Lower leg skin (tissue), 4 donors: ENCODE measurements at regions not wholly inside any gene's neighbourhood (a gene's known extent, or its start where the extent isn't known, plus 50 kb on each side); places are given as distances from the start of the nearest gene placed in this dataset.

Experiments
- DNase-seq, 2 donors: peaks; one replicate each; pipeline ENCODE4 v3.0.0-alpha.2; 2019; ENCODE audit warnings: low spot score in 2 of 2
- H3K4me3 ChIP-seq: fragments of 200-600 bp; sonication (generic); 2 replicates; pipeline ENCODE4 v1.5.1; 2017; ENCODE audit warnings: mild to moderate bottlenecking, low read depth; ENCODE audit not compliant: poor library complexity, severe bottlenecking
- CTCF ChIP-seq, 3 donors: fragments of 450-650 bp; IDR thresholded peaks; one replicate each; pipeline ENCODE4 v1.5.1; 2016; ENCODE audit warnings: antibody characterized with exemption in 3 of 3, mild to moderate bottlenecking in 3 of 3, moderate library complexity in 2 of 3
- POLR2A ChIP-seq, 2 donors: fragments of 450-650 bp; IDR thresholded peaks; one replicate each; pipeline ENCODE4 v1.6.1; 2016 to 2017; ENCODE audit warnings: antibody characterized with exemption in 2 of 2, mild to moderate bottlenecking in 1 of 2, moderate library complexity in 1 of 2
- whole genome bisulfite sequencing, 2 donors: methylation state at CpG; one replicate each; pipeline ENCODE4 v1.1.5; 2018; 5-methylcytosine and 5-hydroxymethylcytosine counted together
- intact Hi-C: fragments of 100-400 bp; cut with DNase I; formaldehyde crosslinking; loops from one replicate; pipeline ENCODE4 v1.15.0; 2023; ENCODE audit warnings: low total_unique reads

- no peak overlapping the region for H3K4me3 ChIP-seq
- DNase-seq, result peak in 1 of 2 donors; percentile 81
- TF ChIP-seq POLR2A (IDR thresholded peaks at IDR 0.05) (no peak), CTCF (IDR thresholded peaks at IDR 0.05) (no peak)
- intact Hi-C loops, result no loop called here
- 78 to 87% methylated on average over 6 to 7 of the region's 14 CpGs for WGBS, 2 donors
Measured at GRCh38 chr22:49080631-49081030, 747.0 kb downstream of the BRD1 start.

- H3K4me3 ChIP-seq, result no peak overlapping the region
- WGBS, 2 donors, result 69 to 82% methylated on average over 11 to 14 of the region's 15 CpGs
- TF ChIP-seq CTCF (IDR thresholded peaks at IDR 0.05) (no peak), POLR2A (IDR thresholded peaks at IDR 0.05) (no peak)
- no peak for DNase-seq
- intact Hi-C loops, result no loop called here
Measured at GRCh38 chr22:49079743-49080500, 747.8 kb downstream of the BRD1 start.

GRCh38 chr22:49079027-49079725 lies 748.5 kb downstream of the BRD1 start:
- 72 to 77% methylated on average over 20 to 22 of the region's 22 CpGs for WGBS, 2 donors

GRCh38 chr22:49078076-49078710 lies 749.5 kb downstream of the BRD1 start:
- 84 to 86% methylated on average over 26 of the region's 26 CpGs for WGBS, 2 donors
- H3K4me3 ChIP-seq, result no peak overlapping the region
- DNase-seq, result peak in 1 of 2 donors; percentile 74
- TF ChIP-seq CTCF (IDR thresholded peaks at IDR 0.05) (no peak), POLR2A (IDR thresholded peaks at IDR 0.05) (no peak)
- intact Hi-C loops, result no loop called here

More at GRCh38 chr22:49079027-49079725, 748.5 kb downstream of the BRD1 start:
- DNase-seq, result no peak
- TF ChIP-seq CTCF (IDR thresholded peaks at IDR 0.05) (no peak), POLR2A (IDR thresholded peaks at IDR 0.05) (no peak)
- intact Hi-C loops, result no loop called here
- H3K4me3 ChIP-seq, result no peak overlapping the region

- 73 to 79% methylated on average over 10 of the region's 11 CpGs for WGBS, 2 donors
- TF ChIP-seq CTCF (IDR thresholded peaks at IDR 0.05), result no peak
- TF ChIP-seq POLR2A (IDR thresholded peaks at IDR 0.05), result no peak
- H3K4me3 ChIP-seq, result no peak overlapping the region
- intact Hi-C loops, result no loop called here
- no peak for DNase-seq
Measured at GRCh38 chr22:49077586-49077985, 750.1 kb downstream of the BRD1 start.
